HG03060 (cell line): ENCODE measurements at regions not wholly inside any gene's neighbourhood (a gene's known extent, or its start where the extent isn't known, plus 50 kb on each side); places are given as distances from the start of the nearest gene placed in this dataset.

ENCODE experiments used
- ATAC-seq: cut with Tn5 transposase; IDR thresholded peaks from one replicate; pipeline ENCODE4 v1.9.1; 2021; ENCODE audit warnings: low read depth, moderate number of reproducible peaks; ENCODE audit not compliant: unreplicated experiment

DNA sequence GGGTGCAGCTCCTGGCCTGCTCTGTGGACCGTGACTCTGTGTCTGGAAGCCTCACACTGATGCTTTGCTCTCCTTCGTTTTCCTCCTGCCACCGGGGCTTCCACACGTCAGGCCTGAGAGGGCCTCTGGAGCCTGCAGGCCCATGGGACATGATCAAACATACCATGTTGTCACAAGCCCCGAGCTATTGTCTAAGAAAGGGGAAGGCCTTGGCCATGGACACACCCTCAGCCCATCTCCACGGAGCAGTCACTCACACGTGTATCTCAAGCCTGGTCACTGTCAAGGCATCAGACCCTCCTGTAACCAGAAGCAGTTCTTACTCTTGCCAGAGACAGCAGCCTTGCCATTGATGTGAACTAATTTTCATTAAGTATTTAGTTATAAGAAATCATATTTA is 814.1 kb upstream of the SALL3 start:
- ATAC-seq, result no peak

DNA sequence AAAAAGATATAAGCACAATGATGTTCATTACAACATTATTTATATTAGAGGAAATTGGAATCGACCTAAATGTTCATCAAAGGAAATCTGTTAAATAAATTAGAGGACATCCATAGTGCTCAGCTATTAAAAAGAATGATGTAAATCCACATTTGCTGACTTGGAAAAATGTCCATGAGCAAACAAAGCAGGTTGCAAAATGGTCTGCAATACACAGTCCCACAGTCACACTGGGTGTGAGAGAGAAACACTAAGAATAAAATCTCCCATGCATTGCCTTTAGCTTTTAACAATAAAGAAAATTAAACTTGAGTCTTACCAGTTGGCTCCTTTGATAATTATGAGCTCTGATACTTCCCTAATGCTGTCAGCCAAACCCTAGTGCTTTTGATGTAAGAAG is 811.1 kb upstream of the SALL3 start:
- ATAC-seq, result no peak

GRCh38 chr18:78169174-78169864 is 810.3 kb upstream of the SALL3 start:
- no peak for ATAC-seq

GRCh38 chr18:78171954-78172353 is 807.7 kb upstream of the SALL3 start:
- ATAC-seq, result no peak

DNA sequence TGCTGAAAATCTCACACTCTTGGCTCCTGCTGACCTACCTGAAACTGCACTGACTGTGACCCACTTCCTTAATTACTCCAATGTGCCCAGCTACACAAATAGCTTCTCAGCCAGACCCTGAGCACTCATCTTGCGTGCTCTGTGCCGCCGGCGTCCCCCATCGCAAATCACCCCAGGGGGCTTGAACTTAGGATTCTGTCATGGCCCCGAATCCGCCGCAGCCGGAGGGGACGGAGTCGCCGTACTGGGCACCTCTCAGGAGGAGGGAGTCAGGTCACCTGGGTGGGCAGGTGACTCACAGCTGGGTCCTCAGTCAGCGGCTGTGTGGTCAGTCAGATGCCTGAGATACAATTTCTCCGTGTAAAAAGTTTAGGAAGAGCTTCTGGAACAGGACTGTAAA is 804.9 kb upstream of the SALL3 start:
- ATAC-seq, result no peak

DNA sequence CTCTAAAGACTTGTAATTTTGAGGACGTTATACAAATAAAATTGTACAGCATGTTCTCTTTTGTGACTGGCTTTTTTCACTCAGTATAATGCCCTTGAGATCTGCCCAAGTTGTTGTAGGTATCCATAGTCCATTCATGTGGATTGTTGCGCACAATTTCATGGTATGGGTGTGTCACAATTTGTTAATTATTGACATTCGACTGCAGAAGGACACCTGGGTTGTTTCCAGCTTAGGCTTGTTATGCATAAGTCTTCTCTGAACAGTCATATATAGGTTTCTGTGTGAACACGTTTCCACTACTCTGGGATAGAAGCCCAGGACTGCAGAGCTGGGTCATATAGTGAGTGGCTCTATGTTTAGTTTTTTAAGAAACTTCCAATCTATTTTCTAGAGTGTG is 800.8 kb upstream of the SALL3 start:
- no peak for ATAC-seq

DNA sequence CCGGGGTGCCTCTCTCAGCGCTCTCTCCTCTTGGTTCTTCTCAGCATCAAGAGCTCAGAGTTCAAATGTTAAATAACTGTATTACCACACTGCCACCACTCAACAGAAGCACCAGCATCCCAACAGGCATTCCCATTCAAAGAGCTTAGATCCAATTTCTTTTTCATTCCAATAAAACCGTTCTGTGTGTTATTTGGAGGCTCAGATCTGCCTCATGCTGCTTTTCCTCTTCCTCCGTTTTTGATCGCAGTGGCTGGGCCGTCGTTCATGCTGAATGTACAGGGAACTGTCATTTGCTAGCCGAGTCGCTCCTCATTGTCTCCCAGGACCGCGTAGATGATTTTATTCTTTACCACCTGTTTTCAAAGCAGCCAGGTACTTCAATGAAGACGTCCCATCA is 798.9 kb upstream of the SALL3 start:
- no peak for ATAC-seq

- no peak for ATAC-seq
Measured at GRCh38 chr18:78183815-78184214, 795.8 kb upstream of the SALL3 start.

- ATAC-seq, result no peak
Measured at GRCh38 chr18:78191276-78191675, 788.3 kb upstream of the SALL3 start.

GRCh38 chr18:78192054-78192453 is 787.6 kb upstream of the SALL3 start:
- ATAC-seq, result no peak

DNA sequence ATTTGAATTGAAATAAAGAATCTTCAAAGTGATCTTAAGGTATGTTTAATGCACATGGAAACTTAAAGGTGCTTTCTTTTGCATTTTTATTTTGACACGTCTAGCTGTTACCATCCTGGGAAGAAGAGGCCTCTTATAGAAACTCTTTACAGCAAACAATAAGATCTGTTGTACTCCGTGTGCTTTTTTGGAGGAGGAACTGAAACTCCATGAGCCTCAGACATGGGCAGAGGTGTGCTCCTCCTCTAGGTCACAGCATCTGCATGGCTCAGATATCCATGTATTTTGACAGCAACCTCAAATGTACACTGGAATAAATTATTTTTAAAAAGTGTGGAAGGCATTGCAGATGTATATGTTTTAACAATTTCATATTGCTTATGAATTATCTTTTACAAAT is 783.3 kb upstream of the SALL3 start:
- ATAC-seq, result no peak

DNA sequence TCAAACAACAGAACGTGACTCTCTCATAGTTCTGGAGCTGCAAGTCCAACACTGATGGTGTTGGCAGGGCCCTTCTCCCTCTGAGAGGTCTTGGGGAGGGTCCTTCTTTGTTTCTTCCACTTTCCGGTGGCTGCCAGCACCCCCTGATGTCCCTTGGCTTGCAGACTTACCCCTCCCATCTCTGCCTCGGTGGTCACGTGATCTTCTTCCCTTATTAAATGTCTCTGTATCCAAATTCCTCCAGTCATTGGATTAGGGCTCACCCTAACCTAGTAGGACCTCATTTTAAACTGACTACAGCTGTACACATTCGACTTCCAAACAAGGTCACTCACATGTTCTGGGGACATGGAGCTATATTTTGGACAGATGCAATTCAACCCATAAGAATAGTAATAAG is 780.6 kb upstream of the SALL3 start:
- ATAC-seq, result no peak

DNA sequence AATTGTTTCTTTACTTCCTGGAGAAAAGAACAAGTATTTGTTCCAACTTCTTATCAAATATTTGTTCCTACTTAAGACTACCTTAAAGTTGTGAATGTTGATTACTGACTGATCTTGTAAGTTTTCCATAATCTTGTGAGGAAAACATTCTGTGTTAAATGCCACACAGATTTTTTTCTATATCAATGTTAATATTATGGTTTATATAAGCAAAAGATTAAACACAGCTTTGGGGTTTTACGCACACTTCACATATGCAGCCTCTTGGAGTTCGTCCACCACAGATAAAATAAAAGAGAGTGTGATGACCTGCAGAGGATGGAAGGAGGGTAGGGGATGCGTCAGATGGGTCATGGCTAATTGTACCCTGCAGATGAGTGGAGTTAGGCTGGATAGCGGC is 780.0 kb upstream of the SALL3 start:
- no peak for ATAC-seq

DNA sequence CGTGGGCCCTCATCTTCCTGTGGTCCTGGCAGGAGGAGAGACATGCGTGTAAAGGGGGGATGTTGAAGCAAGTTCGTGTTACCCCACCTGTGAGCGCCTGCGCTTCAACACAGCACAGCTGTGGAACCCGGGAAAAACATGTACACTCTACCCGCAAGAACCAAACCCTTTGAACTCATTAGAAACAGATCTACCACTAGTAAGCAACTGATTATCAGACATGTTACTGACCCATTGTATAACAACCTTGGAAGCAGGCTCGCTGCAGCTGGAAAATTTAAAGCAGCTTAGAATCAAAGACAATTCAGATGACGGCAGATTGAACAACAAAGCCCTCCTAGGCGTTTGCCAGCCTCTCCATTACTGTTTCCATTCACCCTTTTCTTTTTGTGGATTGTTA is 771.7 kb upstream of the SALL3 start:
- ATAC-seq, result no peak

DNA sequence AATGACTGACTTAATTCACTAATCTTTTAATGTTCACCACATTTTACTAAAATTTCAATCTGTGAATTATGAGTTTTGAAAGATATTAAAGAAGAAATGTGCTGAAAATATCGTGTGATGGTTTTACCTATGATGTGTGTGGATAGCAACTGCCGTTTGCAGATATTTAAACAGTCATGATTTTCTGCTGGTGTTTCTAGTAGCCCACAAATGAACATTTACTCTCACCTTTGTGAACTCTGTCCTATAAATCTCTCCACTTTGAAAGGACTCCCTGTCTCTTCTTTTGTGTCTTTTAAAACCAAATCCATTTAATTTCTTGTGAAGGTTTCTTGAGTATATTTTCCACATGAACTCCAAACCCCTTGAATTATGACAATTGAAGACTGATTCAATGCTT is 771.2 kb upstream of the SALL3 start:
- ATAC-seq, result no peak

DNA sequence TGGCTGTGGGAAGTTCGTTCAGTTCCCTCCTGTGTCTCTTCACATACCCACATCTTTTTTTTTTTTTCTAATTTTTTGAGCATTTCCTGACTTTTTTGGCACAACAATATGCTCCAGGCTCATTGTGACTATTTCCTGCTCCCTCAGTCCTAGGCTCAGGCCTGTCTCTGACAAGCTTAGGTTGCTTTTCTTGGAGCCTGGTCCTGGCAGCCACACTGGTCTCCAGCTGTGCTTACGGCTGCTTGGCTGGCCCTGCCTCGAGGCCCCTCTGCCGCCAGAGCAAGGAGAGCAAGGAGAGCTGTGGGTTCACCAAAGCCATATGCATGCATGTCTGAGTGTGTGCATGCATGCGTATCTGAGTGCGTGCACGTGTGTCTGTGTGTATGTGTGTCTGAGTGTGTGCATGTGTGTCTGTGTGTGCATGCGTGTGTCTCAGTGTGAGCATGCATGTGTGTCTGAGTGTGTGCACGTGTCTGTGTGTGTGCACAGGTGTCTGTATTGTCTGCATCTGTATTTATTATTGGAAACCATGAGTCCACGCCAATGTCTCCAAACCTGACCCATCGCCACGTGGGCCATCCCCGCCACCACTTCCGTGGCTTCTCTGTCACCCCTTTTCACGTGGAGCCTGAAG is 766.1 kb upstream of the SALL3 start:
- no peak for ATAC-seq

GRCh38 chr18:78221496-78221895 is 758.1 kb upstream of the SALL3 start:
- no peak for ATAC-seq

- no peak for ATAC-seq
Measured at GRCh38 chr18:78228974-78229373, 750.6 kb upstream of the SALL3 start.

DNA sequence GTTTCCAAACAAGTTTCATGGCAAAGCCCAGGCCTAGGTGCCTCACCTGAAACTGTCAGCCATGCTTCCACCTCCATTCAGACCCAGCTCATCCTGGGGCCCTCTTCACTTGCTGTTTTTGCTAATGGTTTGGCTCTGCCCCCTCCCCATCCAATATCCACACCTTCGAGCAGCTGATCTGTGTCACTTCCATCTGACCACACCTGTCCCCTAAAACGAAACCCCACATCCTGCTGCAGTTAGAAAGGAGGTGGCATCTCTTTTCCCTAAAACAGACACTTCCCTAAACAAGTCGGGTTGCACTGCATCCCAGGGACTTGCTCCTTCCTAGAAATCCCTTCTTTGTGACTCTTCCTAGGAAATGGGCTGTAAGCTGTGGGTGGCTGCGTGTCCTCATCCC is 748.7 kb upstream of the SALL3 start:
- no peak for ATAC-seq

DNA sequence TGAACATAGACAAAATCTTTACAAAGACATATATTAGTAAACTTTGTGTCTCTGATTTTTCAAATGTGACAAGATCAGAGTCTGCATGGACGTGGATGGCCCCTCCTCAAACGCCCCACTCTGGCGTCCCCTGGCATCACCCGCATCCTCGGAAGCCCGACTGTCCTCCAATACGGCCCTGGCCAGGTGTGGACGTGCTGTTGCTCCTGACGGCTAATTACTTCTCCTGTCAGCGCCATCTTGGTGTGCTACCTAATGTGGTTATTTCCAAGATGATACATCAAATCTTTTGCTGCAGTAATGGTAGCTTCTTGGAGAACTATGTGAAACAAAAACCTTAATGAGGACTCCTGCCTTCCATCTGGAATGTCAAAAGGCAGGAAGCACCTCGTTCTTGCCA is 747.4 kb upstream of the SALL3 start:
- no peak for ATAC-seq

DNA sequence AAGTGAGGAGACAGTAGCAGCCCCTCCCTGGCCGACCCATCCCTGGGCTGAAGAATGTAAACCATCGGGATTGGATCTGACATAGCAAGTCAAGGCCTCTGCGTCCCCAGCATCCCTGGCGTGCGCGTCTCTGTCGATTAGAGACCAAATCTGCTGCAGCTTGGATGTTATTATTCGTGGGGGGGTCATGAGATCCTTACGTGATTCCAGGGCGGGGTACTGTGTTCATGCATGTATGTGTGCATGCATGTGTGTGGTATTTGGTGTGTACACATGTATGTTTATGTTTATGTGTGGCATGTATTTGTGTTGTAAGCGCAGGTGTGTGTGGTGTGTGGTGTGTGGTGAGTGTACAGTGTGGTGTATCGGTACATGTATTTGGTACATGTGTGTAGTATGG is 741.8 kb upstream of the SALL3 start:
- ATAC-seq, result no peak

DNA sequence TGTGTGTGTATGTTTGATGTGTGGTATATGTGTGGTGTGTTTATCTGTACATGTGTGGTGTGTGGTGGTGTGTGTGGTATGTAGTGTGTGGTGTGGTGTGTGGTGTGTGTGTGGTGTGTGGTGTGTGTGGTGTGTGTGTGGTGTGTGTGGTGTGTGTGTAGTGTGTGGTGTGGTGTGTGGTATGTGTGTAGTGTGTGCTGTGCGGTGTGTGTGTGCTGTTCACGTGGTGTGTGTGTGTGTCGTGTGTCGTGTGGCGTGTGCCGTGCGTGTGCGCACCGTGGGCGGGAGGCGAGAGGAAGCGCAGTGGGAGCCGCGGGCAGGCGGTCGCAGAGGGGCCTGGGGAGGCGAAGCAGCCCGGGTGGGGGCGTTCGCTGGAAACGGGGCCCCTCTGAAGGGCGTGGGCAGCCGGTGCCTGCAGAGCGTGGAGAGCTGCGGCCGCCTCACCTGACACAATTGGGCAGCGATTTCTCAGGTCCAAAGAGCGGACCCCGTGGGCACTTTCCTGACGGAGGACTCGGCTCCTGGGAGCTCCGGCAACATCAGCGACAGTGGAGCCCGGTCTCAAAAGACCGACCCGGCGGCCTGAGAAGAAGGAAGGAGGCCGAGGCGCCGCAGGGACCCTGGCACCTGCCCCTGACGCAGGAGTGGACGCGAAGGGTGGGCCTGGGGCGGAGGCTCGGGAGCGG is 741.1 kb upstream of the SALL3 start:
- ATAC-seq, result no peak
